ENCODE measurements at regions not wholly inside any gene's neighbourhood (a gene's known extent, or its start where the extent isn't known, plus 50 kb on each side); places are given as distances from the start of the nearest gene placed in this dataset.
"Not testable (repeated sequence)": the region's sequence is repeated elsewhere in the genome, so short reads cannot be mapped to it uniquely, and the experiment has no call there.

- not testable (repeated sequence) for H3K27ac ChIP-seq (ENCODE audit: insufficient read depth, low read length, poor library complexity, severe bottlenecking); H3K4me3 ChIP-seq (ENCODE audit: low read depth, low read length); ATAC-seq (ENCODE audit: low read depth in 2 of 2); DNase-seq; H3K4me3 Mint-ChIP-seq; H3K9me3 Mint-ChIP-seq; H3K27me3 Mint-ChIP-seq; H3K36me3 ChIP-seq (ENCODE audit: control insufficient read depth, insufficient read depth, low read length); H3K27me3 ChIP-seq (ENCODE audit: control insufficient read depth, insufficient read depth, low read length); H3K4me1 ChIP-seq (ENCODE audit: control insufficient read depth, insufficient read depth, low read length, poor library complexity, severe bottlenecking); H3K27ac Mint-ChIP-seq; H3K9me3 ChIP-seq (ENCODE audit: control insufficient read depth in 2 of 2, low read length in 2 of 2); H3K36me3 Mint-ChIP-seq
- H3K4me1 Mint-ChIP-seq, result peaks cover 0 to 14% (median 0%) of the 10 kb centered on the region in 4 donors
Observed at GRCh38 chr9:129423755-129424154, 197.1 kb downstream of the C9orf50 start.

GRCh38 chr9:129423216-129423615, 197.7 kb downstream of the C9orf50 start:
- H3K4me3 ChIP-seq (ENCODE audit: low read depth, low read length), result no peak overlapping the region
- DNase-seq, result no peak
- ATAC-seq (ENCODE audit: low read depth in 2 of 2), result no peak

GRCh38 chr9:129422843-129423192, 198.1 kb downstream of the C9orf50 start:
- H3K9me3 Mint-ChIP-seq, result no peaks in the 10 kb centered on the region
- Histone ChIP-seq H3K27ac (ENCODE audit: insufficient read depth, low read length, poor library complexity, severe bottlenecking) (no peak overlapping the region), H3K27me3 (ENCODE audit: control insufficient read depth, insufficient read depth, low read length) (no peaks in the 10 kb centered on the region), H3K4me3 (ENCODE audit: low read depth, low read length) (no peak overlapping the region), H3K9me3 (ENCODE audit: control insufficient read depth in 2 of 2, low read length in 2 of 2) (no peaks in the 10 kb centered on the region), H3K36me3 (ENCODE audit: control insufficient read depth, insufficient read depth, low read length) (no peaks in the 10 kb centered on the region), H3K4me1 (ENCODE audit: control insufficient read depth, insufficient read depth, low read length, poor library complexity, severe bottlenecking) (no peaks in the 10 kb centered on the region)
- no peak overlapping the region for H3K4me3 Mint-ChIP-seq
- DNase-seq (no peak), ATAC-seq (ENCODE audit: low read depth in 2 of 2) (no peak)
- H3K36me3 Mint-ChIP-seq, result no peaks in the 10 kb centered on the region
- H3K27me3 Mint-ChIP-seq, result peaks cover 4% of the 10 kb centered on the region
- H3K27ac Mint-ChIP-seq, result no peak overlapping the region
- peaks cover 0 to 14% (median 0%) of the 10 kb centered on the region in 4 donors for H3K4me1 Mint-ChIP-seq

More at GRCh38 chr9:129423216-129423615, 197.7 kb downstream of the C9orf50 start:
- Histone ChIP-seq H3K27ac (ENCODE audit: insufficient read depth, low read length, poor library complexity, severe bottlenecking) (no peak overlapping the region), H3K4me1 (ENCODE audit: control insufficient read depth, insufficient read depth, low read length, poor library complexity, severe bottlenecking) (no peaks in the 10 kb centered on the region), H3K9me3 (ENCODE audit: control insufficient read depth in 2 of 2, low read length in 2 of 2) (no peaks in the 10 kb centered on the region), H3K36me3 (ENCODE audit: control insufficient read depth, insufficient read depth, low read length) (no peaks in the 10 kb centered on the region), H3K27me3 (ENCODE audit: control insufficient read depth, insufficient read depth, low read length) (no peaks in the 10 kb centered on the region)
- H3K27ac Mint-ChIP-seq, result peak overlapping the region in 1 of 3 donors; percentile 91
- H3K36me3 Mint-ChIP-seq, result no peaks in the 10 kb centered on the region
- H3K4me3 Mint-ChIP-seq, result no peak overlapping the region
- H3K27me3 Mint-ChIP-seq, result peaks cover 4% of the 10 kb centered on the region
- peaks cover 0 to 14% (median 0%) of the 10 kb centered on the region in 4 donors for H3K4me1 Mint-ChIP-seq
- H3K9me3 Mint-ChIP-seq, result no peaks in the 10 kb centered on the region

DNA sequence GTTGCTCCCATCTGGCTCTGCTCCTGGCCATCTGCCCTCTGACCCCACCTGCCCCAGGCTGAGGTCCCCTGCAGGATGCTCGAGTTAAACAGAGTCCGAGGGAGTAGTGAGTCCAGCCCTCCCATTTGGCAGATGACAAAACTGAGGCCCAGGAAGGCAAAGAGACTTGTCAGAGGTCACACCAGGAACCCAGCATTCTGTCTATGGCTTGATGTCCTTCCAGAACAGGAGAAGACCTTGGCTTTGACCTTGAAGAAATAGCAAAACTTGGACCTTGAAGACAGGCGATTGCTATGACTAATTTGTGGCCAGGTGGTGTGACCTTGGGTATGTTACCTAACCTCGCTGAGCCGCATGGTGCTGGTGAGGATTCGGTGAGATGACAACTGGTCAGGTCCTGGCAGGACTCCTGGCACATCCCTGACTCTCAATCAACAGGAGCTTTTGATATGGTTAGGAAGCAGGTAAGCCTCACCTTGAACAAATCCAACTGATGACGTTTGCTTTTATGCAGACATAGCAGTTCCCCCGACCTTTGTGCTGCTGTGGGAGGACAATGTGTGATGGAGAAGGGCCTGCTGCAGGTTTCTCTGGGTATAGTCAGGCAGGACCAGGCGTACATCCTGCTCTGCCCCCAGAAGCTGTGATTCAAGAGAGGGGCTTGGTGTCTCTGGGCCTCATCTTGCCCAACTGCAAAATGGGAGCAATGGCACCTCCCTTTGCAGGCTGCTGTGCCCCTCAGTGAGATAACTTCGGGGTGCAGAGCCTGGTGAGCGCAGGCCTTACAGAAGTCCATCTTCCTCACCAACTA, 198.7 kb downstream of the C9orf50 start:
- no peak overlapping the region for H3K27ac ChIP-seq (ENCODE audit: insufficient read depth, low read length, poor library complexity, severe bottlenecking)
- H3K4me1 ChIP-seq (ENCODE audit: control insufficient read depth, insufficient read depth, low read length, poor library complexity, severe bottlenecking), result no peaks in the 10 kb centered on the region
- no peaks in the 10 kb centered on the region for H3K27me3 ChIP-seq (ENCODE audit: control insufficient read depth, insufficient read depth, low read length)
- H3K4me3 ChIP-seq (ENCODE audit: low read depth, low read length), result no peak overlapping the region
- H3K27me3 Mint-ChIP-seq, result peaks cover 4% of the 10 kb centered on the region
- peak overlapping the region in 2 of 3 donors; percentile 36 to 56 for H3K27ac Mint-ChIP-seq
- H3K9me3 Mint-ChIP-seq, result peaks cover 0 to under 1% (median 0%) of the 10 kb centered on the region in 7 donors
- DNase-seq (no peak), ATAC-seq (ENCODE audit: low read depth in 2 of 2) (no peak)
- peaks cover 0 to 15% (median under 1%) of the 10 kb centered on the region in 4 donors for H3K4me1 Mint-ChIP-seq
- no peak overlapping the region for H3K4me3 Mint-ChIP-seq
- H3K36me3 Mint-ChIP-seq, result no peaks in the 10 kb centered on the region
- no peaks in the 10 kb centered on the region for H3K36me3 ChIP-seq (ENCODE audit: control insufficient read depth, insufficient read depth, low read length)
- H3K9me3 ChIP-seq (ENCODE audit: control insufficient read depth in 2 of 2, low read length in 2 of 2), result no peaks in the 10 kb centered on the region

GRCh38 chr9:129421371-129421770, 199.5 kb downstream of the C9orf50 start:
- no peak overlapping the region for H3K4me3 Mint-ChIP-seq
- Histone ChIP-seq H3K4me1 (ENCODE audit: control insufficient read depth, insufficient read depth, low read length, poor library complexity, severe bottlenecking) (no peaks in the 10 kb centered on the region), H3K36me3 (ENCODE audit: control insufficient read depth, insufficient read depth, low read length) (no peaks in the 10 kb centered on the region), H3K27me3 (ENCODE audit: control insufficient read depth, insufficient read depth, low read length) (no peaks in the 10 kb centered on the region), H3K4me3 (ENCODE audit: low read depth, low read length) (no peak overlapping the region), H3K27ac (ENCODE audit: insufficient read depth, low read length, poor library complexity, severe bottlenecking) (no peak overlapping the region), H3K9me3 (ENCODE audit: control insufficient read depth in 2 of 2, low read length in 2 of 2) (no peaks in the 10 kb centered on the region)
- peak overlapping the region in 1 of 3 donors; percentile 75 for H3K27ac Mint-ChIP-seq
- DNase-seq (no peak), ATAC-seq (ENCODE audit: low read depth in 2 of 2) (no peak)
- H3K36me3 Mint-ChIP-seq, result no peaks in the 10 kb centered on the region
- peaks cover 0 to 2% (median 0%) of the 10 kb centered on the region in 7 donors for H3K9me3 Mint-ChIP-seq
- peaks cover 4% of the 10 kb centered on the region for H3K27me3 Mint-ChIP-seq
- peaks cover 0 to 17% (median 3%) of the 10 kb centered on the region in 4 donors for H3K4me1 Mint-ChIP-seq

GRCh38 chr9:129420721-129421120, 200.2 kb downstream of the C9orf50 start:
- no peaks in the 10 kb centered on the region for H3K4me1 ChIP-seq (ENCODE audit: control insufficient read depth, insufficient read depth, low read length, poor library complexity, severe bottlenecking)
- Mint-ChIP-seq H3K4me1 (peaks cover 0 to 17% (median 4%) of the 10 kb centered on the region in 4 donors), H3K27ac (no peak overlapping the region), H3K27me3 (no peaks in the 10 kb centered on the region), H3K4me3 (no peak overlapping the region), H3K36me3 (no peaks in the 10 kb centered on the region), H3K9me3 (peaks cover 0 to 2% (median 0%) of the 10 kb centered on the region in 7 donors)
- H3K9me3 ChIP-seq (ENCODE audit: control insufficient read depth in 2 of 2, low read length in 2 of 2), result no peaks in the 10 kb centered on the region
- ATAC-seq (ENCODE audit: low read depth in 2 of 2), result no peak
- DNase-seq, result no peak
- H3K27ac ChIP-seq (ENCODE audit: insufficient read depth, low read length, poor library complexity, severe bottlenecking), result no peak overlapping the region
- no peak overlapping the region for H3K4me3 ChIP-seq (ENCODE audit: low read depth, low read length)
- H3K36me3 ChIP-seq (ENCODE audit: control insufficient read depth, insufficient read depth, low read length), result no peaks in the 10 kb centered on the region
- no peaks in the 10 kb centered on the region for H3K27me3 ChIP-seq (ENCODE audit: control insufficient read depth, insufficient read depth, low read length)

GRCh38 chr9:129419382-129419899, 201.5 kb downstream of the C9orf50 start:
- Histone ChIP-seq H3K27me3 (ENCODE audit: control insufficient read depth, insufficient read depth, low read length) (no peaks in the 10 kb centered on the region), H3K36me3 (ENCODE audit: control insufficient read depth, insufficient read depth, low read length) (no peaks in the 10 kb centered on the region), H3K4me1 (ENCODE audit: control insufficient read depth, insufficient read depth, low read length, poor library complexity, severe bottlenecking) (peaks cover 6% of the 10 kb centered on the region), H3K4me3 (ENCODE audit: low read depth, low read length) (no peak overlapping the region), H3K27ac (ENCODE audit: insufficient read depth, low read length, poor library complexity, severe bottlenecking) (no peak overlapping the region), H3K9me3 (ENCODE audit: control insufficient read depth in 2 of 2, low read length in 2 of 2) (no peaks in the 10 kb centered on the region)
- Mint-ChIP-seq H3K27me3 (peaks cover under 1% of the 10 kb centered on the region), H3K4me1 (peaks cover 0 to 21% (median 5%) of the 10 kb centered on the region in 4 donors), H3K9me3 (peaks cover 0 to 2% (median 0%) of the 10 kb centered on the region in 7 donors), H3K36me3 (no peaks in the 10 kb centered on the region), H3K4me3 (no peak overlapping the region), H3K27ac (peak overlapping the region in 2 of 3 donors; percentile 49 to 51)
- no peak for ATAC-seq (ENCODE audit: low read depth in 2 of 2)
- no peak for DNase-seq
